Spleen (tissue), 11 donors: ENCODE measurements at regions not wholly inside any gene's neighbourhood (a gene's known extent, or its start where the extent isn't known, plus 50 kb on each side); places are given as distances from the start of the nearest gene placed in this dataset.

Experiments used
- DNase-seq: peaks from one replicate; pipeline ENCODE4 v3.0.0-alpha.2; 2020
- H3K27ac ChIP-seq, 8 donors: fragments of 200-600 bp; sonication (generic) in 7 of 8; 1 replicate in 4 of 8; 2 replicates in 4 of 8; pipeline versions ENCODE4 v1.5.0 to v1.8.0; 2016 to 2021; ENCODE audit warnings: inconsistent platforms in 4 of 8, mild to moderate bottlenecking in 4 of 8, moderate library complexity in 1 of 8
- H3K27me3 ChIP-seq, 7 donors: fragments of 200-600 bp; sonication (generic) in 6 of 7; replicated peaks in 1 of 7; 1 replicate in 4 of 7; 2 replicates in 3 of 7; pipeline versions ENCODE4 v1.5.0 to v1.8.0; 2016 to 2021; ENCODE audit warnings: inconsistent platforms in 3 of 7, mild to moderate bottlenecking in 1 of 7
- H3K36me3 ChIP-seq, 6 donors: fragments of 200-600 bp; sonication (generic) in 5 of 6; 1 replicate in 4 of 6; 2 replicates in 2 of 6; pipeline versions ENCODE4 v1.5.0 to v1.8.0; 2016 to 2021; ENCODE audit warnings: inconsistent platforms in 2 of 6
- H3K4me1 ChIP-seq, 6 donors: fragments of 200-600 bp; sonication (generic) in 5 of 6; 1 replicate in 3 of 6; 2 replicates in 3 of 6; pipeline versions ENCODE4 v1.5.0 to v1.8.0; 2016 to 2021; ENCODE audit warnings: inconsistent platforms in 3 of 6
- H3K4me3 ChIP-seq, 8 donors: fragments of 200-600 bp; sonication (generic) in 7 of 8; 1 replicate in 4 of 8; 2 replicates in 4 of 8; pipeline versions ENCODE4 v1.5.0 to v1.8.0; 2016 to 2021; ENCODE audit warnings: inconsistent platforms in 4 of 8, mild to moderate bottlenecking in 4 of 8, moderate library complexity in 2 of 8
- H3K9me3 ChIP-seq, 8 donors: fragments of 200-600 bp; sonication (generic) in 7 of 8; 1 replicate in 4 of 8; 2 replicates in 4 of 8; pipeline versions ENCODE4 v1.5.0 to v1.8.0; 2016 to 2021; ENCODE audit warnings: inconsistent platforms in 4 of 8
- POLR2A ChIP-seq, 3 donors: fragments of 450-650 bp; IDR thresholded peaks; one replicate each; pipeline ENCODE4 v1.5.1; 2017; ENCODE audit warnings: antibody characterized with exemption in 3 of 3, mild to moderate bottlenecking in 1 of 3
- POLR2AphosphoS5 ChIP-seq, 3 donors: sonication (generic); formaldehyde crosslinking; IDR thresholded peaks; one replicate each; pipeline ENCODE4 v1.5.1; 2017; ENCODE audit warnings: antibody characterized with exemption in 3 of 3
- WGBS, 5 donors: extraction: QIAGEN DNeasy Blood & Tissue Kit in 3 of 5; methylation state at CpG; one replicate each; pipeline versions ENCODE4 v1.1.5 to v1.1.7; 2013 to 2018; 5-methylcytosine and 5-hydroxymethylcytosine counted together
- intact Hi-C: fragments of 100-400 bp; cut with DNase I; formaldehyde crosslinking; loops from one replicate; pipeline ENCODE4 v1.15.0; 2023; ENCODE audit warnings: low total_unique reads
- TF ChIP-seq, protein P1 (sequence below), 11 experiments: fragments of 200-600 bp in 7 of 11; fragments of 450-650 bp in 4 of 11; sonication (generic) in 4 of 11; IDR thresholded peaks in 8 of 11; conservative IDR thresholded peaks in 3 of 11; 1 replicate in 7 of 11; 2 replicates in 4 of 11; pipeline versions ENCODE4 v1.4.0 to v1.8.0; 2016 to 2021; ENCODE audit warnings: antibody characterized with exemption in 11 of 11, inconsistent platforms in 4 of 11, mild to moderate bottlenecking in 1 of 11
- donor health status: healthy with polysubstance abuse.
- donor health status: DM: no; HTN: no; CAD: no; lungs with moderate emphysema.
- donor health status: DM: no; HTN: no; CAD: no.
- donor health status: Bipolar disorder and iron deficiency.
- donor health status: healthy.
- donor health status: DM: no; HTN: no; CAD: no.
- donor health status: DM: yes; HTN: yes; CAD: no.

DNA sequence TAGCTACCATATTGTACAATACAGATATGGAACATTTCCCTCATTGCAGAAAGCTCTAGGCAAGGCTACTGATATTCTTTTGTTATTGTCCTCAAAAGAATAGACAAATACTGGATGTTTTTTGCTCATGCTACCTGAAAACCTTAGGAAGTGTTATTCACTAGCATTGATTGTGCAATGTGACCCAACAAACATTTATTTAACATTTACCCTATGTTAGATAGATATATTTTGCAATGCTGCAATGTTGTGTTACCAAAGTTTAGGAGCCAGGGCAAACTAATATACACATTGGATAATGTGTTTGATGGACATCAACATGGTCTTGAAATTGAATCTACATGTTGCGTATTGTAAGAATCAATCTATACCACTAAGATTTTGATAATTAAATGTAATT, 112.8 kb upstream of the CREB5 start:
- peaks cover 0 to 4% (median 0%) of the 10 kb centered on the region in 7 donors for H3K27me3 ChIP-seq
- DNase-seq: no peak

DNA sequence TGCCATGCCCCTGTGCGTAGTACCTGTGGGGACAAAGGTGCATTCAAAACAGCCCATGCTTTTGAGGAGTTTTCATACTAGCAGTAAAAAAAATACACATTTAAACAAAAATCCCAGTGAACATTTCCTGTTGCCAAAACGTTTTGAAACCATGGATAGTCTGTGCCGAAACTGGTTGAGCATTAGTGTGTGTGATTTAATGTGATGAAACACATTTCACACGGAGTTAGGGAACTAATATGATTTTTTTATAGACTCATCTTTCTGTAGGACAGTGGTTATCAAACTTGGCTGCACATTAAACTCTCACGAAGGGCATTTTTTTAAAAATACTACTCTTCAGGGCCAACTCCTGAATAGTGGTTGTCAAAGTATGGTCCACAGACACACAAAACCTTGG, 111.8 kb upstream of the CREB5 start:
- no peaks in the 10 kb centered on the region for H3K27me3 ChIP-seq
- no peak for DNase-seq
- H3K4me3 ChIP-seq: no peak overlapping the region
- H3K9me3 ChIP-seq: no peaks in the 10 kb centered on the region
- peaks cover 0 to 18% (median 4%) of the 10 kb centered on the region in 6 donors for H3K4me1 ChIP-seq
- no peak overlapping the region for H3K27ac ChIP-seq
- TF ChIP-seq, protein P1, sequence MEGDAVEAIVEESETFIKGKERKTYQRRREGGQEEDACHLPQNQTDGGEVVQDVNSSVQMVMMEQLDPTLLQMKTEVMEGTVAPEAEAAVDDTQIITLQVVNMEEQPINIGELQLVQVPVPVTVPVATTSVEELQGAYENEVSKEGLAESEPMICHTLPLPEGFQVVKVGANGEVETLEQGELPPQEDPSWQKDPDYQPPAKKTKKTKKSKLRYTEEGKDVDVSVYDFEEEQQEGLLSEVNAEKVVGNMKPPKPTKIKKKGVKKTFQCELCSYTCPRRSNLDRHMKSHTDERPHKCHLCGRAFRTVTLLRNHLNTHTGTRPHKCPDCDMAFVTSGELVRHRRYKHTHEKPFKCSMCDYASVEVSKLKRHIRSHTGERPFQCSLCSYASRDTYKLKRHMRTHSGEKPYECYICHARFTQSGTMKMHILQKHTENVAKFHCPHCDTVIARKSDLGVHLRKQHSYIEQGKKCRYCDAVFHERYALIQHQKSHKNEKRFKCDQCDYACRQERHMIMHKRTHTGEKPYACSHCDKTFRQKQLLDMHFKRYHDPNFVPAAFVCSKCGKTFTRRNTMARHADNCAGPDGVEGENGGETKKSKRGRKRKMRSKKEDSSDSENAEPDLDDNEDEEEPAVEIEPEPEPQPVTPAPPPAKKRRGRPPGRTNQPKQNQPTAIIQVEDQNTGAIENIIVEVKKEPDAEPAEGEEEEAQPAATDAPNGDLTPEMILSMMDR (IDR thresholded peaks at IDR 0.05 in 8 of 11, conservative IDR thresholded peaks at IDR 0.05 in 3 of 11): no peak
- TF ChIP-seq POLR2AphosphoS5 (IDR thresholded peaks at IDR 0.05): no peak
- no peak for TF ChIP-seq POLR2A (IDR thresholded peaks at IDR 0.05)
- H3K36me3 ChIP-seq: no peaks in the 10 kb centered on the region
- WGBS, 5 donors: 55 to 79% (median 58%) methylated on average over 5 of the region's 5 CpGs
- intact Hi-C loops: no loop called here

More for the DNA sequence above, 112.8 kb upstream of the CREB5 start:
- Histone ChIP-seq H3K4me3 (no peak overlapping the region), H3K9me3 (no peaks in the 10 kb centered on the region), H3K27ac (no peak overlapping the region), H3K36me3 (no peaks in the 10 kb centered on the region), H3K4me1 (peaks cover 0 to 18% (median 4%) of the 10 kb centered on the region in 6 donors)
- intact Hi-C loops: loop anchor here (10.0 kb wide), 1 partner anchor 325 kb away; no protein-coding TSS in a partner anchor
- WGBS, 5 donors: 94 to 97% (median 95%) methylated on average over 1 of the region's 1 CpG
- TF ChIP-seq POLR2AphosphoS5 (IDR thresholded peaks at IDR 0.05) (no peak), POLR2A (IDR thresholded peaks at IDR 0.05) (no peak)
- TF ChIP-seq, protein P1 (IDR thresholded peaks at IDR 0.05 in 8 of 11, conservative IDR thresholded peaks at IDR 0.05 in 3 of 11): no peak

DNA sequence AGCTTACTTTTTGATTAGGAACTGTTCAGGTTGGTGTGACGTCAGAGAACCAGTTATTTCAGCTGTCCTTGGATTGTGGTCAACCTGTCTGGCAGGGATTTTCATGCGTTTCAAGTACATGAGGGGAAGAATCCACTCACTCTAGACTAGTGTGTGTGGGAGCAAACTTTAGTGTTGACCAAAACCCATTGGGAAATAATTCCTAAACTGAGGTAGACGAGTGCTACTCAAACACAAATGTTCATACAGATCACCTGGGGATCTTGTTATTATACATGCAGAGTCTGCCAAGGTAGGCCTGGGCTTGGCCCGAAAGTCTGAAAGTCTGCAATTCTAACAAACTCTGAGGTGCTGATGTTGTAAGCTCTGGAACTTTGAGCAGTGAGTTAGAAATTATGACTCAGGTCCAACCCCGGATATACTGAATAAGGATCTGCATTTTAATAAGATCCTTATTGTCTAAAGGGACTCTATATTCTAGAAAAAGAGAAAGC, 111.1 kb upstream of the CREB5 start:
- H3K27ac ChIP-seq: no peak overlapping the region
- H3K4me3 ChIP-seq: no peak overlapping the region
- DNase-seq: no peak
- H3K4me1 ChIP-seq: peaks cover 0 to 18% (median 4%) of the 10 kb centered on the region in 6 donors
- TF ChIP-seq, protein P1 (IDR thresholded peaks at IDR 0.05 in 8 of 11, conservative IDR thresholded peaks at IDR 0.05 in 3 of 11): no peak
- TF ChIP-seq POLR2A (IDR thresholded peaks at IDR 0.05) (no peak), POLR2AphosphoS5 (IDR thresholded peaks at IDR 0.05) (no peak)
- no peaks in the 10 kb centered on the region for H3K36me3 ChIP-seq
- H3K9me3 ChIP-seq: no peaks in the 10 kb centered on the region
- intact Hi-C loops: no loop called here
- WGBS, 5 donors: 71 to 79% (median 75%) methylated on average over 5 of the region's 5 CpGs
- no peaks in the 10 kb centered on the region for H3K27me3 ChIP-seq

DNA sequence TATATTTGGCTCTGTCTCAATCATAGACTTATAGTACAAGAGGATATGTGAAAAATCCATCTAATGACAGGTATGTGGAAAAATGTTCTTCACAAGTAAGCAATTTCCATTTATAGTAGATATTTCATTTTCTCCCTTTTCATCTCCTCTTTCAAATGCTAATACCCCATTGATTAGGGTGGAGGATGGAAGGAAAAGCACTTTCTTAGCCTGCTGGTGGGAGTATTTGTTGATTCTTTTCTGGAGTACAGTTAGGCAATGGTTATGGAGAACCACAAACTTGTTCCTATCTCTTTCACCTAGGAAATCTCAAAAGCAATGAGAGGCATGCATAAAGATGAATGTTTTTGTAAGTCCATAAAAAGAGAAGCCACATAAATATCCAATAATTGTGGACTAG, 108.0 kb upstream of the CREB5 start:
- Histone ChIP-seq H3K4me1 (no peaks in the 10 kb centered on the region), H3K4me3 (no peak overlapping the region), H3K27ac (no peak overlapping the region), H3K36me3 (no peaks in the 10 kb centered on the region), H3K9me3 (no peaks in the 10 kb centered on the region), H3K27me3 (peaks cover 0 to under 1% (median 0%) of the 10 kb centered on the region in 7 donors)
- DNase-seq: no peak
- no peak for TF ChIP-seq POLR2AphosphoS5 (IDR thresholded peaks at IDR 0.05)
- TF ChIP-seq POLR2A (IDR thresholded peaks at IDR 0.05): no peak
- TF ChIP-seq, protein P1 (IDR thresholded peaks at IDR 0.05 in 8 of 11, conservative IDR thresholded peaks at IDR 0.05 in 3 of 11): no peak
- intact Hi-C loops: no loop called here
